Cardiac fibroblast (primary cell): ENCODE measurements at regions not wholly inside any gene's neighbourhood (a gene's known extent, or its start where the extent isn't known, plus 50 kb on each side); places are given as distances from the start of the nearest gene placed in this dataset.

ENCODE experiments used
- DNase-seq, 2 donors: peaks; one replicate each; pipeline versions ENCODE4 v3.0.0 to v3.0.0-alpha.2; 2010; ENCODE audit warnings: low read depth in 2 of 2
- H3K4me3 ChIP-seq, 2 donors: replicated peaks in 1 of 2; 1 replicate in 1 of 2; 2 replicates in 1 of 2; pipeline ENCODE4 v1.5.1; 2011; ENCODE audit warnings: low read depth in 2 of 2, low read length in 2 of 2, mild to moderate bottlenecking in 2 of 2, moderate library complexity in 1 of 2
- TF ChIP-seq, protein P1 (sequence below): IDR thresholded peaks from one replicate; pipeline ENCODE4 v1.5.1; 2011; ENCODE audit warnings: low read depth, mild to moderate bottlenecking, low read length, inconsistent platforms

DNA sequence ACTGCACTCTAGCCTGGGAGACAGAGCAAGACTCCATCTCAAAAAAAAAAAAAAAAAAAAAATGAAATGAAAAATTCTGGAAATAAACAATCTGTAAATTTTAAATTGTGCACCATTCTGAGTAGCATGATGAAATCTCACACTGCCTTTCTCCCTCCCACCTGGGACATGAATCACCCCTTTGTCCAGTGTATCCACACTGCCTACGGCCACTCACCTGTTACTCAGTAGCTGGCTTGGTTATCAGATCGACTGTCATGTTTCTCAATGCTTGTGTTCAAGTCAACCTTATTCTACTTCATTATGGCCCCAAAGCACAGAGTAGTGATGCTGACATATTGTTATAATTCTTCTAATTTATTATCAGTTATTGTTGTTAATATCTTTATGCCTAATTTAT, 58.7 kb upstream of the MTHFD1L start:
- TF ChIP-seq, protein P1, sequence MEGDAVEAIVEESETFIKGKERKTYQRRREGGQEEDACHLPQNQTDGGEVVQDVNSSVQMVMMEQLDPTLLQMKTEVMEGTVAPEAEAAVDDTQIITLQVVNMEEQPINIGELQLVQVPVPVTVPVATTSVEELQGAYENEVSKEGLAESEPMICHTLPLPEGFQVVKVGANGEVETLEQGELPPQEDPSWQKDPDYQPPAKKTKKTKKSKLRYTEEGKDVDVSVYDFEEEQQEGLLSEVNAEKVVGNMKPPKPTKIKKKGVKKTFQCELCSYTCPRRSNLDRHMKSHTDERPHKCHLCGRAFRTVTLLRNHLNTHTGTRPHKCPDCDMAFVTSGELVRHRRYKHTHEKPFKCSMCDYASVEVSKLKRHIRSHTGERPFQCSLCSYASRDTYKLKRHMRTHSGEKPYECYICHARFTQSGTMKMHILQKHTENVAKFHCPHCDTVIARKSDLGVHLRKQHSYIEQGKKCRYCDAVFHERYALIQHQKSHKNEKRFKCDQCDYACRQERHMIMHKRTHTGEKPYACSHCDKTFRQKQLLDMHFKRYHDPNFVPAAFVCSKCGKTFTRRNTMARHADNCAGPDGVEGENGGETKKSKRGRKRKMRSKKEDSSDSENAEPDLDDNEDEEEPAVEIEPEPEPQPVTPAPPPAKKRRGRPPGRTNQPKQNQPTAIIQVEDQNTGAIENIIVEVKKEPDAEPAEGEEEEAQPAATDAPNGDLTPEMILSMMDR, result no peak
- H3K4me3 ChIP-seq, result no peak overlapping the region
- no peak for DNase-seq

DNA sequence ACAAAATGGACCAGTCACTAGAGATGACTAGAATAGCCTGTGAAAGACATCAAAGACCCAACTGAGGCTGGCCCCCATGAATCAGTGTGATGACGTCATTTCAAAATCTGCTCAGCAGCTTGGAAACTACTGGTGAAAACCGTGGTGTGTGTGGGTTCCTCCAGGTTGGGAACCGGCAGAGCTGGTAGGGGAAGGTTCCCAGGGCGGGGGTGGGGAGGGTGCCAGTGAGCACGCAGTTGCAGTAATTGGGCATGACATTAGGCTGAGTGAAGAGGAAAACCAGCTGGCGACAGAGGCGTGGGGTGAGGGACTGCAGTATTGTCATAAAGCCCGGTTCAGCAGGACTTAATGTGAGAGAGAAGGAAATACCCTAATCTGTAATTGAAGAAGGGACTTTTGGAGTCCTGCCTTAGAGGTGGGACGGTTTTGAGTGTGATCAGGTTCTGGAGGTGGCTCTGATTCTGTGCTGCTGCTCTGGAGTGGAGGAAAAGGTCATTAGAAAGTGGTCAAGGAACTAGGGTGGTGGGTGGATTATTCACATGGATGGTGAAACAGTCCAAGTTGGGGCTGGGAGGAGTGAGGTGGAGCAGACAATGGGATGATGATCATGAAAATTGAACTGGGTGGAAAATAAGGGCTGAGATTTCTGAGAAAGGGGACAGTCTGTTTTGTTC, 52.0 kb upstream of the MTHFD1L start:
- no peak overlapping the region for H3K4me3 ChIP-seq
- peak; percentile 44 to 61 for DNase-seq
- TF ChIP-seq, protein P1, result no peak

DNA sequence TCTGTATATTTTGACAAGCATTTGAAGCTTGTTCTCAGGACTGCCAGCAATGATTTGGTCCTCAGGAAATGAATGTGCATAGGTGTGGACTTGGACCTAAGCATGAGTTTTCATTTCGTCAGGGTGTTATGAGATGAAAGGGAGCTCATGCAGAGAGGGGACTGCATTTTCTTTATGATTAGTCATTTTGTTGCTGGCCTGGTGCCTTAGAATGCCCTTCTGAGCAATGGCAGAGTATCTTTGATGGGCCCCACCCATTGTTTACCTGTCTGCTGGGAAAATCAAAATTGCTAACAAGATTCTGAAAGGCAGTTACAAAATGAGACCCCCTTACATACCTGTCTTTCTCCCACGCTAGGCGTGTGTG, 51.5 kb upstream of the MTHFD1L start:
- TF ChIP-seq, protein P1, result no peak
- DNase-seq, result peak; percentile 10 to 58
- no peak overlapping the region for H3K4me3 ChIP-seq
